ENCODE measurements at regions not wholly inside any gene's neighbourhood (a gene's known extent, or its start where the extent isn't known, plus 50 kb on each side); places are given as distances from the start of the nearest gene placed in this dataset.

DNA sequence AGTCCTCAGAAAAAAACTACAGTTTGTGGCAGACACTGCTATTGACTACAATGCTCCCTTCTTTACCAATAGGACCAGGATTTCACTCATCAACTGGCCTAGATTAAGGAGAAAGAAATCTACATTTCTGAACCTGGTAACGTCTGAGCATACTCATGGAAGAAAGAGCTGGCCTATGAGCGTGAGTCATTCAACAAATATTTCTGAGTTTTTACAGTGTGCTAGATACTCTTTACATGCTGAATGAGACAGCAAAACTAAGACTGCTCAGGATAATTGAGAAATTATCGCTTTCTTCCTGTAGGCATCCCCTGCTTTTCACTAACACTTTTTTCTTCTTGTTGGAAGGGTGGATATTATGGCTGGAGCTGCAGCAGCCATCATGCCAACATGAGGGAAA, 609.7 kb downstream of the TNS3 start:
- Histone ChIP-seq H4K20me1 (ENCODE audit: control insufficient read depth, insufficient read depth, low read length, poor library complexity, severe bottlenecking) (no peaks in the 10 kb centered on the region), H2AFZ (ENCODE audit: insufficient read depth, low read depth, low read length, poor library complexity, severe bottlenecking) (no peak overlapping the region), H3K79me2 (ENCODE audit: control insufficient read depth, insufficient read depth, low read length) (no peaks in the 10 kb centered on the region), H3K4me1 (ENCODE audit: control insufficient read depth in 2 of 2, insufficient read depth in 2 of 2, low read length in 2 of 2) (no peaks in the 10 kb centered on the region), H3K9me3 (ENCODE audit: control extremely low read depth in 1 of 3, control insufficient read depth in 2 of 3, insufficient read depth in 1 of 3, low read length in 2 of 3) (no peaks in the 10 kb centered on the region), H3K27me3 (replicated peaks in 1 of 4; ENCODE audit: control extremely low read depth in 1 of 4, control insufficient read depth in 3 of 4, insufficient read depth in 4 of 4, low read length in 3 of 4) (no peaks in the 10 kb centered on the region), H3K4me2 (replicated peaks; ENCODE audit: low read depth, low read length, poor library complexity, severe bottlenecking) (no peak overlapping the region), H3K36me3 (replicated peaks in 1 of 2; ENCODE audit: control extremely low read depth in 1 of 2, control insufficient read depth in 1 of 2, extremely low read depth in 1 of 2, insufficient read depth in 2 of 2, low read length in 1 of 2) (no peaks in the 10 kb centered on the region), H3K27ac (ENCODE audit: low read length in 2 of 2) (no peak overlapping the region), H3K9ac (ENCODE audit: low read length) (no peak overlapping the region), H3K4me3 (ENCODE audit: control extremely low read depth in 1 of 5, extremely low read depth in 1 of 5, insufficient read depth in 1 of 5, low read depth in 2 of 5, low read length in 4 of 5) (no peak overlapping the region)
- no peaks in the 10 kb centered on the region for H3K4me1 Mint-ChIP-seq
- ChIA-PET CTCF (no interaction called here), POLR2A (no interaction called here)
- H3K9me3 Mint-ChIP-seq (ENCODE audit: insufficient read depth), result peaks cover 6% of the 10 kb centered on the region
- no peaks in the 10 kb centered on the region for H3K27me3 Mint-ChIP-seq
- no peak overlapping the region for H3K27ac Mint-ChIP-seq
- DNase-seq (no peak), ATAC-seq (ENCODE audit: low read depth) (no peak)
- no peak overlapping the region for H3K4me3 Mint-ChIP-seq
- intact Hi-C loops (cut with micrococcal nuclease), result no loop called here
- TF ChIP-seq, protein P1, sequence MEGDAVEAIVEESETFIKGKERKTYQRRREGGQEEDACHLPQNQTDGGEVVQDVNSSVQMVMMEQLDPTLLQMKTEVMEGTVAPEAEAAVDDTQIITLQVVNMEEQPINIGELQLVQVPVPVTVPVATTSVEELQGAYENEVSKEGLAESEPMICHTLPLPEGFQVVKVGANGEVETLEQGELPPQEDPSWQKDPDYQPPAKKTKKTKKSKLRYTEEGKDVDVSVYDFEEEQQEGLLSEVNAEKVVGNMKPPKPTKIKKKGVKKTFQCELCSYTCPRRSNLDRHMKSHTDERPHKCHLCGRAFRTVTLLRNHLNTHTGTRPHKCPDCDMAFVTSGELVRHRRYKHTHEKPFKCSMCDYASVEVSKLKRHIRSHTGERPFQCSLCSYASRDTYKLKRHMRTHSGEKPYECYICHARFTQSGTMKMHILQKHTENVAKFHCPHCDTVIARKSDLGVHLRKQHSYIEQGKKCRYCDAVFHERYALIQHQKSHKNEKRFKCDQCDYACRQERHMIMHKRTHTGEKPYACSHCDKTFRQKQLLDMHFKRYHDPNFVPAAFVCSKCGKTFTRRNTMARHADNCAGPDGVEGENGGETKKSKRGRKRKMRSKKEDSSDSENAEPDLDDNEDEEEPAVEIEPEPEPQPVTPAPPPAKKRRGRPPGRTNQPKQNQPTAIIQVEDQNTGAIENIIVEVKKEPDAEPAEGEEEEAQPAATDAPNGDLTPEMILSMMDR (IDR thresholded peaks at IDR 0.05), result no peak
- 67% methylated on average over 1 of the region's 3 CpGs for WGBS (ENCODE audit: insufficient coverage)

DNA sequence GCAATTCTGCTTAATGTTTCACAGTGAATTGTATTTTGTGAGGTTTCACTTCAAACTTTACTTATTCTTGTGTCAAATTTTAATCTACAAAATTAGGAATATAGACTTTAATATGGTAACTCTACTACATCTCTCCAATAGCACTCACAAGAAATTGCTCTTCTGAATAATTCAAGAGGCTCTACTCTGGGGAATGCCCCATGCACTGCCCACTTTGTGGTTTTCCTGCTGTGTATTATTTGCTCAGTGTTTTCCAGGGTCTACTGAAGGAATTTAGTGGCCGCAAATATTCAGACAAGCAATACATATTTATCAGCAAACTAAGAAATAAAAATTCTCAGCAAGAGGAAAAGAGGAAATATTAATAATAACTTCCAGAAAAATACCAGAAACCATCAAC, 611.4 kb downstream of the TNS3 start:
- Histone ChIP-seq H3K4me3 (ENCODE audit: control extremely low read depth in 1 of 5, extremely low read depth in 1 of 5, insufficient read depth in 1 of 5, low read depth in 2 of 5, low read length in 4 of 5) (no peak overlapping the region), H2AFZ (ENCODE audit: insufficient read depth, low read depth, low read length, poor library complexity, severe bottlenecking) (no peak overlapping the region), H3K27ac (ENCODE audit: low read length in 2 of 2) (no peak overlapping the region), H3K27me3 (replicated peaks in 1 of 4; ENCODE audit: control extremely low read depth in 1 of 4, control insufficient read depth in 3 of 4, insufficient read depth in 4 of 4, low read length in 3 of 4) (no peaks in the 10 kb centered on the region), H3K9me3 (ENCODE audit: control extremely low read depth in 1 of 3, control insufficient read depth in 2 of 3, insufficient read depth in 1 of 3, low read length in 2 of 3) (peaks cover 0 to 9% (median 0%) of the 10 kb centered on the region in 3 donors), H3K9ac (ENCODE audit: low read length) (no peak overlapping the region), H3K79me2 (ENCODE audit: control insufficient read depth, insufficient read depth, low read length) (no peaks in the 10 kb centered on the region), H3K36me3 (replicated peaks in 1 of 2; ENCODE audit: control extremely low read depth in 1 of 2, control insufficient read depth in 1 of 2, extremely low read depth in 1 of 2, insufficient read depth in 2 of 2, low read length in 1 of 2) (no peaks in the 10 kb centered on the region), H4K20me1 (ENCODE audit: control insufficient read depth, insufficient read depth, low read length, poor library complexity, severe bottlenecking) (no peaks in the 10 kb centered on the region), H3K4me2 (replicated peaks; ENCODE audit: low read depth, low read length, poor library complexity, severe bottlenecking) (no peak overlapping the region), H3K4me1 (ENCODE audit: control insufficient read depth in 2 of 2, insufficient read depth in 2 of 2, low read length in 2 of 2) (no peaks in the 10 kb centered on the region)
- POLR2A ChIA-PET, result no interaction called here
- no peak for DNase-seq
- Mint-ChIP-seq H3K9me3 (ENCODE audit: insufficient read depth) (peaks cover 6% of the 10 kb centered on the region), H3K4me3 (no peak overlapping the region), H3K4me1 (no peaks in the 10 kb centered on the region), H3K27me3 (no peaks in the 10 kb centered on the region), H3K27ac (no peak overlapping the region)
- intact Hi-C loops (cut with micrococcal nuclease), result no loop called here
- CTCF ChIA-PET, result no interaction called here
- TF ChIP-seq, protein P1 (IDR thresholded peaks at IDR 0.05), result no peak
- TF ChIP-seq EZH2 (IDR thresholded peaks at IDR 0.05; ENCODE audit: borderline replicate concordance, insufficient read depth, low read depth, low read length, poor library complexity, severe bottlenecking), result no peak
- no peak for ATAC-seq (ENCODE audit: low read depth)
- no CpG with 5 or more reads among the region's 1 CpG for WGBS (ENCODE audit: insufficient coverage)
